Loucy (cell line): ENCODE measurements at regions not wholly inside any gene's neighbourhood (a gene's known extent, or its start where the extent isn't known, plus 50 kb on each side); places are given as distances from the start of the nearest gene placed in this dataset.

ENCODE experiments used
- EZH2phosphoT487 ChIP-seq: fragments of 200-600 bp; IDR thresholded peaks from 2 replicates; pipeline ENCODE4 v1.6.1; 2018; ENCODE audit warnings: antibody characterized with exemption, mild to moderate bottlenecking, moderate library complexity, borderline replicate concordance
- TF ChIP-seq, protein P1 (sequence below): fragments of 200-600 bp; sonication (generic); conservative IDR thresholded peaks from 2 replicates; pipeline ENCODE4 v1.5.1; 2014; ENCODE audit warnings: mild to moderate bottlenecking, antibody characterized with exemption, low read length

DNA sequence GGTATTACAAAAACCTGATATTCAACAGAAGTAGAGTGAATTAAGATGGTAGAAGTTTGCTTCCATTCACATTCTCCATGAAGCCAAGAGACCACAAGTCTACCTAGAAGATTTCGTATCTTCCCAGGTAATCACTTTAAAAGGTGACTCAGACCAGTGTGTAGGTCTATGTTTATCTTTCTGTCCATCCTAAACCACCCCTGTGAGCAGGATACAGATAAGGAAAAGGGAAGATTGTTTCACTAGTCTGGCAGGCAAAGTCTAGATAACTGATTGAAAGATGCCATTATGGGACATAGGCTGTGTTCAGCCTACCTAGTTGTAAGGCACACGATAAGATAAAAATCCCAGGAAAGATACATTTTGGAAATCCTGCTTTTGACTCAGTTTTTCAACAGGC is 244.3 kb upstream of the NWD2 start:
- TF ChIP-seq, protein P1, sequence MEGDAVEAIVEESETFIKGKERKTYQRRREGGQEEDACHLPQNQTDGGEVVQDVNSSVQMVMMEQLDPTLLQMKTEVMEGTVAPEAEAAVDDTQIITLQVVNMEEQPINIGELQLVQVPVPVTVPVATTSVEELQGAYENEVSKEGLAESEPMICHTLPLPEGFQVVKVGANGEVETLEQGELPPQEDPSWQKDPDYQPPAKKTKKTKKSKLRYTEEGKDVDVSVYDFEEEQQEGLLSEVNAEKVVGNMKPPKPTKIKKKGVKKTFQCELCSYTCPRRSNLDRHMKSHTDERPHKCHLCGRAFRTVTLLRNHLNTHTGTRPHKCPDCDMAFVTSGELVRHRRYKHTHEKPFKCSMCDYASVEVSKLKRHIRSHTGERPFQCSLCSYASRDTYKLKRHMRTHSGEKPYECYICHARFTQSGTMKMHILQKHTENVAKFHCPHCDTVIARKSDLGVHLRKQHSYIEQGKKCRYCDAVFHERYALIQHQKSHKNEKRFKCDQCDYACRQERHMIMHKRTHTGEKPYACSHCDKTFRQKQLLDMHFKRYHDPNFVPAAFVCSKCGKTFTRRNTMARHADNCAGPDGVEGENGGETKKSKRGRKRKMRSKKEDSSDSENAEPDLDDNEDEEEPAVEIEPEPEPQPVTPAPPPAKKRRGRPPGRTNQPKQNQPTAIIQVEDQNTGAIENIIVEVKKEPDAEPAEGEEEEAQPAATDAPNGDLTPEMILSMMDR, result no peak
- no peak for TF ChIP-seq EZH2phosphoT487
